Smooth muscle cell (in vitro differentiated cells): ENCODE measurements at regions not wholly inside any gene's neighbourhood (a gene's known extent, or its start where the extent isn't known, plus 50 kb on each side); places are given as distances from the start of the nearest gene placed in this dataset.

Experiments
- DNase-seq: peaks from one replicate; lab custom pipeline; 2025; ENCODE audit not compliant: unreplicated experiment; lab: John Stamatoyannopoulos, UW
- H2AFZ ChIP-seq: fragments of 200-600 bp; sonication (generic); 2 replicates; pipeline ENCODE4 v1.6.0; 2016; ENCODE audit warnings: antibody characterized with exemption, low read depth, mild to moderate bottlenecking
- H3F3A ChIP-seq: fragments of 200-600 bp; sonication (generic); 2 replicates; pipeline ENCODE4 v1.6.0; 2017; ENCODE audit warnings: antibody characterized with exemption, low read depth
- H3K27ac ChIP-seq: fragments of 200-600 bp; sonication (generic); 2 replicates; pipeline ENCODE4 v1.5.1; 2016; ENCODE audit warnings: low read depth, mild to moderate bottlenecking
- H3K27me3 ChIP-seq: fragments of 200-600 bp; sonication (generic); 2 replicates; pipeline ENCODE4 v1.6.1; 2016; ENCODE audit warnings: low read depth, mild to moderate bottlenecking
- H3K36me3 ChIP-seq: fragments of 200-600 bp; sonication (generic); 2 replicates; pipeline ENCODE4 v1.5.1; 2016; ENCODE audit warnings: low read depth
- H3K4me1 ChIP-seq: fragments of 200-600 bp; sonication (generic); 2 replicates; pipeline ENCODE4 v1.5.1; 2016; ENCODE audit warnings: low read depth
- H3K4me2 ChIP-seq: fragments of 200-600 bp; sonication (generic); 2 replicates; pipeline ENCODE4 v1.6.0; 2016; ENCODE audit warnings: mild to moderate bottlenecking
- H3K4me3 ChIP-seq: fragments of 200-600 bp; sonication (generic); 2 replicates; pipeline ENCODE4 v1.5.1; 2016; ENCODE audit warnings: mild to moderate bottlenecking
- H3K79me2 ChIP-seq: fragments of 200-600 bp; sonication (generic); 2 replicates; pipeline ENCODE4 v1.6.0; 2016; ENCODE audit warnings: low read depth, mild to moderate bottlenecking
- H3K9ac ChIP-seq: fragments of 200-600 bp; sonication (generic); 2 replicates; pipeline ENCODE4 v1.6.0; 2016; ENCODE audit warnings: low read depth
- H3K9me3 ChIP-seq: fragments of 200-600 bp; sonication (generic); replicated peaks from 2 replicates; pipeline ENCODE4 v1.5.1; 2016; ENCODE audit warnings: low read depth
- H4K20me1 ChIP-seq: fragments of 200-600 bp; sonication (generic); 2 replicates; pipeline ENCODE4 v1.6.0; 2016; ENCODE audit warnings: low read depth
- WGBS: methylation state at CpG from one replicate; pipeline ENCODE4 v1.1.7; 2016; ENCODE audit warnings: low lambda C conversion rate; 5-methylcytosine and 5-hydroxymethylcytosine counted together
- TF ChIP-seq, protein P1 (sequence below): fragments of 200-600 bp; sonication (generic); IDR thresholded peaks from 2 replicates; pipeline ENCODE4 v1.5.1; 2017; ENCODE audit warnings: borderline replicate concordance, mild to moderate bottlenecking, antibody characterized with exemption; ENCODE audit not compliant: insufficient read depth, poor library complexity, severe bottlenecking

DNA sequence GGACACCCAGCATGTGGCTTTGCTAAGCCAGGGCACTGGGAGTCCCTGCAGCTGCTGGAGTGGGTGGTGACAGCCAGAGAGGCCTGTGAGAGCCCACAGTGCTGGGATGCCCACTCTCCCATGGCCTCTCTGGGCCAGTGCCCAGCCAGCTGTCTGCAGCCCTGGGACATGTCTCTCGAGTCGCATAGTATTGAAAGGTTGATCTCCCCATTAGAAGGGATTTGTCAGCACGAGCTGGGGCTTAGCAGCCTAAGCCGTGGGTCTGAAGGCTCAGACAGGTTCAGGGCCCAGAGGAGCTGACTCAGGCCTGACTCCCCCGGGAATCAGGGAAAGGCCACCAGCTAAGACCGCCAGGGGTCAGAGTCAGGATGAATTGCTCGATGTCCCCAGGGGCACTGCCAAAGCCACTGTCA, 53.5 kb downstream of the FOXD2 start:
- Histone ChIP-seq H3K27ac (no peak overlapping the region), H2AFZ (no peak overlapping the region), H3K79me2 (no peaks in the 10 kb centered on the region), H3K9ac (no peak overlapping the region), H3K36me3 (no peaks in the 10 kb centered on the region), H3K27me3 (peaks cover 98% of the 10 kb centered on the region), H3K9me3 (no peaks in the 10 kb centered on the region), H3K4me3 (no peak overlapping the region), H3F3A (no peaks in the 10 kb centered on the region), H4K20me1 (no peaks in the 10 kb centered on the region), H3K4me2 (no peak overlapping the region), H3K4me1 (no peaks in the 10 kb centered on the region)
- DNase-seq, result no peak
- TF ChIP-seq, protein P1, sequence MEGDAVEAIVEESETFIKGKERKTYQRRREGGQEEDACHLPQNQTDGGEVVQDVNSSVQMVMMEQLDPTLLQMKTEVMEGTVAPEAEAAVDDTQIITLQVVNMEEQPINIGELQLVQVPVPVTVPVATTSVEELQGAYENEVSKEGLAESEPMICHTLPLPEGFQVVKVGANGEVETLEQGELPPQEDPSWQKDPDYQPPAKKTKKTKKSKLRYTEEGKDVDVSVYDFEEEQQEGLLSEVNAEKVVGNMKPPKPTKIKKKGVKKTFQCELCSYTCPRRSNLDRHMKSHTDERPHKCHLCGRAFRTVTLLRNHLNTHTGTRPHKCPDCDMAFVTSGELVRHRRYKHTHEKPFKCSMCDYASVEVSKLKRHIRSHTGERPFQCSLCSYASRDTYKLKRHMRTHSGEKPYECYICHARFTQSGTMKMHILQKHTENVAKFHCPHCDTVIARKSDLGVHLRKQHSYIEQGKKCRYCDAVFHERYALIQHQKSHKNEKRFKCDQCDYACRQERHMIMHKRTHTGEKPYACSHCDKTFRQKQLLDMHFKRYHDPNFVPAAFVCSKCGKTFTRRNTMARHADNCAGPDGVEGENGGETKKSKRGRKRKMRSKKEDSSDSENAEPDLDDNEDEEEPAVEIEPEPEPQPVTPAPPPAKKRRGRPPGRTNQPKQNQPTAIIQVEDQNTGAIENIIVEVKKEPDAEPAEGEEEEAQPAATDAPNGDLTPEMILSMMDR, result peak; percentile 20
- 32% methylated on average over 5 of the region's 7 CpGs for WGBS

DNA sequence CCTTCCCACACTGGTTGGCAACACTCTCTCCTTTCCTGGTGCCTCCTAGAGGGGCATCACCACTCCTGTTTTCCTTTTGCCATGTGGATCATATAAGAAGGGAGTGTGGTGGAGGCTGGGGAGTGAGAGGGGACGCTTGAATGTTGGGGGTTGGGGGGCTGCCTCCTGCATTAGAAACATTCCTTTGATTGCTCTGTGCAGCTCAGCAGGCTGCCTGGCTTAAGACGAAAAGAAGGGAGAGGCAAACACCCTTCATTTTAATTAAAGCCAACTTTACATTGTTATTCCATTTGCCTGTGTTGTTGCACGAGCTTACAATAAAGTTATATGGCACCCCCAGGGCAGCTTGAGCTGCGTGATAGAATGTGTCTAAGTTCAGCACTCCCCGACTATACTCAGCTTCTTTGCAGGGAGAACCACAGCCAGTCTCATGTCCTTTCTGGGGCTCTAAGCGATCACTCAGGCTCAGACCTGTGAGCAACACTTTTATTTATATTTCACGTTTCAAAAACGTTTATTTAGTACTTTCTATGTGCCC, 57.4 kb downstream of the FOXD2 start:
- Histone ChIP-seq H3K9me3 (no peaks in the 10 kb centered on the region), H3K9ac (no peak overlapping the region), H3K79me2 (no peaks in the 10 kb centered on the region), H3K4me2 (no peak overlapping the region), H4K20me1 (no peaks in the 10 kb centered on the region), H3F3A (no peaks in the 10 kb centered on the region), H3K4me3 (no peak overlapping the region), H3K4me1 (no peaks in the 10 kb centered on the region), H2AFZ (no peak overlapping the region), H3K27me3 (peaks cover 98% of the 10 kb centered on the region), H3K36me3 (no peaks in the 10 kb centered on the region), H3K27ac (no peak overlapping the region)
- DNase-seq, result no peak
- TF ChIP-seq, protein P1, result no peak
- WGBS, result 37% methylated on average over 8 of the region's 8 CpGs

DNA sequence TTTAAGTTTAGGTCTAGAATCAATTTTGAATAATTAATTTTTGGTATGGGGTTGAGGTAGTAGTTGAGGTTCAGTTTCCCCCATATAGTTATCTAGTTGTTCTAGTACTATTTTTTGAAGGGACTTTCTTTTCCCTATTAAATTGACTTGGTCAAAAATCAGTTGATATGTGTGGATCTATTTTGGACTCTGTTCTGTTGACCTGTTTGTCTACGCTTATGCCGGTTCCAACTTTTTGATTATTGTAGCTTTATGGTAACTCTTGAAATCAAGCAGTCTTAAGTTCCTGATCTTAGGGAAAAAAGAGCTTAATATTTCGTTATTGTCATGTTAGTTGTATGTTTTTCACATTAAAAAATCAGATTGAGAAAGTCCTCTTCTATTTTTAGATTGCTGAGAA, 60.7 kb downstream of the FOXD2 start:
- H3K4me2 ChIP-seq, result no peak overlapping the region
- no peak overlapping the region for H2AFZ ChIP-seq
- no peak overlapping the region for H3K27ac ChIP-seq
- DNase-seq, result no peak
- no peaks in the 10 kb centered on the region for H3K9me3 ChIP-seq
- H3K79me2 ChIP-seq, result no peaks in the 10 kb centered on the region
- no peaks in the 10 kb centered on the region for H3F3A ChIP-seq
- TF ChIP-seq, protein P1, result no peak
- peaks cover 100% of the 10 kb centered on the region for H3K27me3 ChIP-seq
- H3K4me1 ChIP-seq, result no peaks in the 10 kb centered on the region
- WGBS, result 74% methylated on average over 3 of the region's 3 CpGs
- H3K36me3 ChIP-seq, result no peaks in the 10 kb centered on the region
- no peaks in the 10 kb centered on the region for H4K20me1 ChIP-seq
- H3K9ac ChIP-seq, result no peak overlapping the region
- no peak overlapping the region for H3K4me3 ChIP-seq

DNA sequence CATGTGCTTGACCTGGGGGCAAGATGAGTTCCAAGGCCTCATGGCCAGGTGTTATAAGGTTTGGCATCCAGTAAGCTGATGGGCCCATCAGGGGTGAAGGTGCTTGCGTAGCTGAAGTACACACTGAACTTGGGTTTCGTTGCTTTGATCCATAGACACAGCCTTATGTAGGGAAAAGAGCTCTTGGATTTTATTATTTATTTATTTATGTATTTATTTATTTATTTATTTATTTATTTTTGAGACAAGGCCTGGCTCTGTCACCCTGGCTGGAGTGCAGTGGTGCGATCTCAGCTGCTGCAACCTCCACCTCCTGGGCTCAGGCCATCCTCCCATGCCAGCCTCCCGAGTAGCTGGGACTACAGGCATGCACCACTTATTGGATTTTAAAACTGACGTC, 63.2 kb downstream of the FOXD2 start:
- Histone ChIP-seq H3K4me3 (no peak overlapping the region), H3K27me3 (peaks cover 95% of the 10 kb centered on the region), H3K36me3 (no peaks in the 10 kb centered on the region), H3K4me1 (no peaks in the 10 kb centered on the region), H3K9me3 (no peaks in the 10 kb centered on the region), H3F3A (no peaks in the 10 kb centered on the region), H3K9ac (no peak overlapping the region), H3K79me2 (no peaks in the 10 kb centered on the region), H2AFZ (no peak overlapping the region), H3K27ac (no peak overlapping the region), H3K4me2 (no peak overlapping the region), H4K20me1 (no peaks in the 10 kb centered on the region)
- WGBS, result 87% methylated on average over 5 of the region's 5 CpGs
- DNase-seq, result no peak
- TF ChIP-seq, protein P1, result no peak
